ENCODE measurements at regions not wholly inside any gene's neighbourhood (a gene's known extent, or its start where the extent isn't known, plus 50 kb on each side); places are given as distances from the start of the nearest gene placed in this dataset.
"Not testable (repeated sequence)": the region's sequence is repeated elsewhere in the genome, so short reads cannot be mapped to it uniquely, and the experiment has no call there.

- FAIRE-seq = not testable (repeated sequence)
These were observed 814.8 kb downstream of the SEMA5A start for GRCh38 chr5:8731110-8731509.

GRCh38 chr5:8740595-8740994 is 805.3 kb downstream of the SEMA5A start:
- FAIRE-seq = no peak

- FAIRE-seq = no peak
These were observed 796.3 kb downstream of the SEMA5A start for GRCh38 chr5:8749556-8749955.

GRCh38 chr5:8750100-8750499 is 795.8 kb downstream of the SEMA5A start:
- no peak for FAIRE-seq

- FAIRE-seq = no peak
These were observed 793.9 kb downstream of the SEMA5A start for GRCh38 chr5:8751971-8752370.

- no peak for FAIRE-seq
These were observed 793.3 kb downstream of the SEMA5A start for GRCh38 chr5:8752595-8752994.

GRCh38 chr5:8756498-8757084 is 789.3 kb downstream of the SEMA5A start:
- no peak for FAIRE-seq

- no peak for FAIRE-seq
These were observed 780.0 kb downstream of the SEMA5A start for GRCh38 chr5:8765886-8766285.

- no peak for FAIRE-seq
These were observed 779.4 kb downstream of the SEMA5A start for GRCh38 chr5:8766448-8766847.

- no peak for FAIRE-seq
These were observed 778.8 kb downstream of the SEMA5A start for GRCh38 chr5:8767111-8767510.

GRCh38 chr5:8767746-8768145 is 778.1 kb downstream of the SEMA5A start:
- FAIRE-seq = no peak

GRCh38 chr5:8769631-8770030 is 776.2 kb downstream of the SEMA5A start:
- no peak for FAIRE-seq

- FAIRE-seq = no peak
These were observed 775.4 kb downstream of the SEMA5A start for GRCh38 chr5:8770431-8770830.

- no peak for FAIRE-seq
These were observed 772.7 kb downstream of the SEMA5A start for GRCh38 chr5:8773046-8773615.

- FAIRE-seq = no peak
These were observed 761.2 kb downstream of the SEMA5A start for GRCh38 chr5:8784692-8785091.

GRCh38 chr5:8788246-8788645 is 757.6 kb downstream of the SEMA5A start:
- no peak for FAIRE-seq

GRCh38 chr5:8805653-8806052 is 740.2 kb downstream of the SEMA5A start:
- no peak for FAIRE-seq

GRCh38 chr5:8807636-8808035 is 738.2 kb downstream of the SEMA5A start:
- no peak for FAIRE-seq

- no peak for FAIRE-seq
These were observed 734.3 kb downstream of the SEMA5A start for GRCh38 chr5:8811581-8811980.

- no peak for FAIRE-seq
These were observed 732.7 kb downstream of the SEMA5A start for GRCh38 chr5:8813180-8813579.

- FAIRE-seq = no peak
These were observed 731.8 kb downstream of the SEMA5A start for GRCh38 chr5:8814105-8814504.

- no peak for FAIRE-seq
These were observed 721.5 kb downstream of the SEMA5A start for GRCh38 chr5:8824371-8824770.

GRCh38 chr5:8825139-8825757 is 720.6 kb downstream of the SEMA5A start:
- FAIRE-seq = no peak

- no peak for FAIRE-seq
These were observed 719.4 kb downstream of the SEMA5A start for GRCh38 chr5:8826508-8826907.

GRCh38 chr5:8827696-8828095 is 718.2 kb downstream of the SEMA5A start:
- FAIRE-seq = no peak

Data from colon (tissue), 2 donors.